Right atrium auricular region (tissue), 2 donors: ENCODE measurements at regions not wholly inside any gene's neighbourhood (a gene's known extent, or its start where the extent isn't known, plus 50 kb on each side); places are given as distances from the start of the nearest gene placed in this dataset.

Source experiments
- DNase-seq: peaks from one replicate; pipeline ENCODE4 v3.0.0-alpha.2; 2019; ENCODE audit warnings: low spot score
- H3K27ac ChIP-seq, 2 donors: fragments of 200-600 bp; sonication (generic); 1 replicate in 1 of 2; 2 replicates in 1 of 2; pipeline ENCODE4 v1.5.1; 2016 to 2019
- H3K27me3 ChIP-seq, 2 donors: fragments of 200-600 bp; sonication (generic); one replicate each; pipeline versions ENCODE4 v1.5.1 to v1.6.0; 2017 to 2019
- H3K36me3 ChIP-seq: fragments of 200-600 bp; sonication (generic); one replicate; pipeline ENCODE4 v1.5.1; 2016
- H3K4me1 ChIP-seq, 2 donors: fragments of 200-600 bp; sonication (generic); one replicate each; pipeline versions ENCODE4 v1.5.1 to v1.6.0; 2017 to 2019
- H3K4me3 ChIP-seq, 2 donors: fragments of 200-600 bp; sonication (generic); 1 replicate in 1 of 2; 2 replicates in 1 of 2; pipeline ENCODE4 v1.5.1; 2017 to 2019; ENCODE audit warnings: mild to moderate bottlenecking in 1 of 2, moderate library complexity in 1 of 2
- H3K9me3 ChIP-seq, 2 donors: fragments of 200-600 bp; sonication (generic); one replicate each; pipeline ENCODE4 v1.5.1; 2019
- TF ChIP-seq, protein P1 (sequence below), 2 donors: fragments of 200-600 bp; sonication (generic); IDR thresholded peaks; one replicate each; pipeline ENCODE4 v1.5.1; 2019; ENCODE audit warnings: antibody characterized with exemption in 2 of 2

DNA sequence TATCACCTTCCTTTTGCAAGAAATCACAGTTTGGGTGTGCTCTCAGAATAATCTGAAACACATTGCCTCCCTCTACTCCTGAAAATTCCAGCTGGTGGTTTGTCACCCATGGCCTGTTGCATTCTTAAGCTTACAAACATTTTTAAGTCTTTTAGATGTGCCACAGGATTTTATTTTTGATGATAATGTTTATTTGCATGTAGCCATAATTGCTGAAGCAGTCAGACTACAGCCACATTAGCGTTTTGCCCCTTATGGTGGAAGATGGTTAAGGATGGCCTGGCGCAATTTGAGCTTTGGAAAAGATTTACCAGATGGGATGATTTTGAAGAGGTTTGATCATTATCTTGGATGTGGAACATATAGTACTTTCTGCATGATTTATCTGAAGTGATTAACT is 439.5 kb downstream of the MEIS1 start:
- Histone ChIP-seq H3K4me1 (no peaks in the 10 kb centered on the region), H3K36me3 (no peaks in the 10 kb centered on the region), H3K4me3 (no peak overlapping the region), H3K27ac (no peak overlapping the region), H3K27me3 (no peaks in the 10 kb centered on the region), H3K9me3 (no peaks in the 10 kb centered on the region)
- DNase-seq, result no peak
- TF ChIP-seq, protein P1, sequence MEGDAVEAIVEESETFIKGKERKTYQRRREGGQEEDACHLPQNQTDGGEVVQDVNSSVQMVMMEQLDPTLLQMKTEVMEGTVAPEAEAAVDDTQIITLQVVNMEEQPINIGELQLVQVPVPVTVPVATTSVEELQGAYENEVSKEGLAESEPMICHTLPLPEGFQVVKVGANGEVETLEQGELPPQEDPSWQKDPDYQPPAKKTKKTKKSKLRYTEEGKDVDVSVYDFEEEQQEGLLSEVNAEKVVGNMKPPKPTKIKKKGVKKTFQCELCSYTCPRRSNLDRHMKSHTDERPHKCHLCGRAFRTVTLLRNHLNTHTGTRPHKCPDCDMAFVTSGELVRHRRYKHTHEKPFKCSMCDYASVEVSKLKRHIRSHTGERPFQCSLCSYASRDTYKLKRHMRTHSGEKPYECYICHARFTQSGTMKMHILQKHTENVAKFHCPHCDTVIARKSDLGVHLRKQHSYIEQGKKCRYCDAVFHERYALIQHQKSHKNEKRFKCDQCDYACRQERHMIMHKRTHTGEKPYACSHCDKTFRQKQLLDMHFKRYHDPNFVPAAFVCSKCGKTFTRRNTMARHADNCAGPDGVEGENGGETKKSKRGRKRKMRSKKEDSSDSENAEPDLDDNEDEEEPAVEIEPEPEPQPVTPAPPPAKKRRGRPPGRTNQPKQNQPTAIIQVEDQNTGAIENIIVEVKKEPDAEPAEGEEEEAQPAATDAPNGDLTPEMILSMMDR (IDR thresholded peaks at IDR 0.05), result no peak

DNA sequence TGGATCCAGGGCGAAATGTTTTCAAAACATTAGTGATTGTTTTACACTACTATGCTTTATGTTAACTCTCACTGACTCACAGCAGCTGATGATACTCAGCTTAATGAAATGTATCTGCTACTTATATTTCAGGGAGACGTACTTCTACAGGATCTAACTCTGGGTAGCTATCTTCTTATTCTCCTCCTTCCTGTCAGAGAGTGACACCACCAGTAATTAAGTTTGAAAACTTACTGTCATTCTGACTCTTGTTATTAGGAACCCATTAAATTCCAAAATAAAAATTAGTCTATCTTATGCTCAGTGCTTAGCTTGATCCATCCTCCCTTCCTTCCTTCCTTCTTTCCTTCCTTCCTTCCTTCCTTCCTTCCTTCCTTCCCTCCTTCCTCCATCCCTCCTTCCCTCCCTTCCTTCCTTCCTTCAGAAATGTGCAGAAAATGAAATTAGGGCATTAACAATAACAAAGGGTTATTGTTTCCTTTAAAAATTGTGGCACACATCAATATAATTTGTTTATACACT is 441.1 kb downstream of the MEIS1 start:
- no peaks in the 10 kb centered on the region for H3K27me3 ChIP-seq
- H3K4me1 ChIP-seq, result no peaks in the 10 kb centered on the region
- TF ChIP-seq, protein P1 (IDR thresholded peaks at IDR 0.05), result no peak
- no peaks in the 10 kb centered on the region for H3K36me3 ChIP-seq
- H3K9me3 ChIP-seq, result no peaks in the 10 kb centered on the region
- no peak overlapping the region for H3K4me3 ChIP-seq
- no peak overlapping the region for H3K27ac ChIP-seq
- no peak for DNase-seq

DNA sequence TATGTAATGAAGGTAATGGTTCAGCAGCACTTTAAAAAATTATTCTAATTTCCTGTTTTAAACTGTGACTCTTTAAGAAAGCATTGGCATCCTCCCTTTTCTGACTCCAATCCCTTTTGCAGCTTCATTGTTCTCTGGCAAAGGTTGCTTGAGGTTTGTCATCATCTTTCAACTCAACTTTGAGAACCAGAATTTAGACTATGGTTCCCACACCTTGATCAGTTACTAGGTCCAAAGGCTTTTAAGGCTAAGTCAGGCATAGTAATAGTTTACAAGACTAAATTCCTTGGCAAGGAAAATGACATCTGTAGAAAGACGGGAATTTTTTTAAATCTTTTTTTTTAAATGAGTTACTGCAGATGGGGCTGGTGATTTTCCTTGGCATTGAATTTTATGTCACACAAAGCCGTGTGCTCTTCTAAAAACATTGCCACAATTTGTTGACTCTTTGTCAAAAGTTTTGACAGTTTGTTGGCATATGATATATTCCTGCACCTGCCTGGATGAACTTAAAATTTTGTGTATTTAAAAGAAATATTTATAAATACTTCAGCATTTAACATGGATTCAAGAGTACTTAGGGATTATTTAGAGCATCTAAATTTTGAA is 451.0 kb downstream of the MEIS1 start:
- Histone ChIP-seq H3K27me3 (no peaks in the 10 kb centered on the region), H3K4me1 (no peaks in the 10 kb centered on the region), H3K4me3 (no peak overlapping the region), H3K9me3 (peaks cover 0 to 6% of the 10 kb centered on the region in 2 donors), H3K36me3 (no peaks in the 10 kb centered on the region), H3K27ac (no peak overlapping the region)
- no peak for DNase-seq
- TF ChIP-seq, protein P1 (IDR thresholded peaks at IDR 0.05), result no peak

DNA sequence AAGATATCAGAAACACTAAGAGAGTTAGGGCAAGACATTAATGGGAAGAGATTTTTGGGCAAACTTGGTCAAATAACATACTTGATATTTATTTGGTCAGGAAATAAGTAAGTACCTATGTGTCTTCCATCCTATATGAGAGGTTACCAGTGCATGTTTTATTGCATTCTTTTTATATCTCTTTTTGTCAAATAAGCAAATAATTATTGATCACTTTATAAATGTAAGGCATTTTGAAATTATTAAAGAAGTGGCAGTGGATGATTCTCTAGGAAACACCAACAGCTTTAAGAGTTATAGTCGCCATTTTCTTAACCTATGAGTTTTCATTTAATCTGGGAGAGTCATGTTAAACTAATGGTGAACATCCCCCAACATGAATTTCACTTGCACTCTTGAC is 453.3 kb downstream of the MEIS1 start:
- Histone ChIP-seq H3K27me3 (no peaks in the 10 kb centered on the region), H3K4me1 (no peaks in the 10 kb centered on the region), H3K36me3 (no peaks in the 10 kb centered on the region), H3K4me3 (no peak overlapping the region), H3K9me3 (peaks cover 0 to 6% of the 10 kb centered on the region in 2 donors), H3K27ac (no peak overlapping the region)
- DNase-seq, result no peak
- TF ChIP-seq, protein P1 (IDR thresholded peaks at IDR 0.05), result no peak

DNA sequence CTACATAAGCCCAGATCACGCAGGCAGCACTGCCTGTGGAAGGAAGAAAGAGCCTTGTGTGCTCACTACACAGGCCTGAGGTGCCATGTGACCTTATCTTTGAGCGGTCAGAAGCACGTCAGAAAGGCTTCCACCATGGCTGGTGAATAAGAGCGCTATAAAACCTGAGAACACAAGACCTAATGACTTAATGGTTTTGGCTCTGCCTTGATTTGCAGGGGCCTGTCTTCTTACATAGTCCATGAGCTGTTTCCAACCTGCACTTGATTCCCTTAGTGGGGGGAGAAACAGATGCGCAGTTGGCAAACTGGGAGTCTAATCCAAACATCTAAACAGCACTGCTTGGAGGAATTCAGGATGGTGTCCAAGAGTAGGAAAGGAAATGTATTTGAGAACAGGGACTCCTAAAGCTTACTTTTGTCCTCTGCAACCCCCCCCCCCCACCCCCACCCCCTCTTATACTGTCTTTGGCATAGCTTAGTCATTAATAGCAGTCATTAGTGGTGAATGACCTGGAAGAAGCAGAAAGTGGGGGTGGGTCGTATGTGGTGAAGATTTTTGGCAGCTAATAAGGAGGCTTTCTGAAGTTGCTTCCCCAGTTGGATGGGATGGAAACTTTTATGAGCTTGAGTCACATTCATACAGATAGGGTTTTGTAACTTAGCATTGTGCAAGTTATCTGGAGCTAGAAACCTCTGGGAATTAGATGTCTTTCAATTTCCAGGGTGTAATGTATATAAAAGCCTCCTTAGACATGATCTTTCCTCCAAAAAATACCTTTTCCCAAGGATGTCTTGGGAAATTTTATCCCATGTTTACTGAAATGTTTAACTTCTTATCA is 454.1 kb downstream of the MEIS1 start:
- Histone ChIP-seq H3K27ac (no peak overlapping the region), H3K36me3 (no peaks in the 10 kb centered on the region), H3K27me3 (no peaks in the 10 kb centered on the region), H3K9me3 (peaks cover 0 to 6% of the 10 kb centered on the region in 2 donors), H3K4me1 (no peaks in the 10 kb centered on the region), H3K4me3 (no peak overlapping the region)
- TF ChIP-seq, protein P1 (IDR thresholded peaks at IDR 0.05), result no peak
- DNase-seq, result no peak
